CD4-positive, CD25-positive, alpha-beta regulatory T cell (primary cell): ENCODE measurements at regions not wholly inside any gene's neighbourhood (a gene's known extent, or its start where the extent isn't known, plus 50 kb on each side); places are given as distances from the start of the nearest gene placed in this dataset.

Experiments used
- ATAC-seq, 2 donors: fragments of 150-1000 bp; cut with Tn5 transposase; one replicate each; pipeline ENCODE4 v1.10.0; 2021; ENCODE audit warnings: low read depth in 2 of 2, moderate number of reproducible peaks in 2 of 2, moderate library complexity in 1 of 2
- DNase-seq, 3 donors: peaks; one replicate each; pipeline versions ENCODE4 v3.0.0 to v3.0.0-alpha.2; 2012 to 2022; ENCODE audit warnings: mixed read lengths in 1 of 3
- H3K27ac ChIP-seq: one replicate; pipeline ENCODE4 v1.7.0; 2013; ENCODE audit warnings: mild to moderate bottlenecking, low read length; ENCODE audit not compliant: insufficient read depth, poor library complexity, severe bottlenecking
- H3K27me3 ChIP-seq: one replicate; pipeline ENCODE4 v1.7.0; 2013; ENCODE audit warnings: low read length; ENCODE audit not compliant: control insufficient read depth, insufficient read depth
- H3K36me3 ChIP-seq: one replicate; pipeline ENCODE4 v1.7.0; 2013; ENCODE audit warnings: mild to moderate bottlenecking, low read length, moderate library complexity; ENCODE audit not compliant: control insufficient read depth, insufficient read depth
- H3K4me1 ChIP-seq: 2 replicates; pipeline ENCODE4 v1.7.0; 2013; ENCODE audit warnings: mild to moderate bottlenecking, low read length; ENCODE audit not compliant: insufficient read depth, control insufficient read depth, poor library complexity, severe bottlenecking
- H3K4me3 ChIP-seq: one replicate; pipeline ENCODE4 v1.7.0; 2013; ENCODE audit warnings: low read depth, mild to moderate bottlenecking, low read length, moderate library complexity
- H3K9me3 ChIP-seq, 2 experiments: 1 replicate in 1 of 2; 2 replicates in 1 of 2; pipeline ENCODE4 v1.7.0; 2013; ENCODE audit warnings: low read length in 2 of 2, mild to moderate bottlenecking in 1 of 2, moderate library complexity in 1 of 2; ENCODE audit not compliant: control insufficient read depth in 2 of 2
- H3K27ac Mint-ChIP-seq, 3 donors: one replicate each; pipeline ENCODE4 v1.8.0; 2020 to 2022; ENCODE audit warnings: mild to moderate bottlenecking in 3 of 3, mixed read lengths in 3 of 3, moderate library complexity in 2 of 3
- H3K27me3 Mint-ChIP-seq: one replicate; pipeline ENCODE4 v1.8.0; 2022; ENCODE audit warnings: mild to moderate bottlenecking, mixed read lengths
- H3K36me3 Mint-ChIP-seq: one replicate; pipeline ENCODE4 v1.8.0; 2020; ENCODE audit warnings: mixed read lengths
- H3K4me1 Mint-ChIP-seq, 4 donors: one replicate each; pipeline ENCODE4 v1.8.0; 2020 to 2022; ENCODE audit warnings: mixed read lengths in 4 of 4, mild to moderate bottlenecking in 1 of 4
- H3K4me3 Mint-ChIP-seq, 4 donors: one replicate each; pipeline ENCODE4 v1.8.0; 2020 to 2022; ENCODE audit warnings: mild to moderate bottlenecking in 4 of 4, mixed read lengths in 4 of 4, moderate library complexity in 3 of 4
- H3K9me3 Mint-ChIP-seq, 7 donors: one replicate each; pipeline ENCODE4 v1.8.0; 2020 to 2022; ENCODE audit warnings: mixed read lengths in 7 of 7, mild to moderate bottlenecking in 3 of 7, moderate library complexity in 2 of 7

DNA sequence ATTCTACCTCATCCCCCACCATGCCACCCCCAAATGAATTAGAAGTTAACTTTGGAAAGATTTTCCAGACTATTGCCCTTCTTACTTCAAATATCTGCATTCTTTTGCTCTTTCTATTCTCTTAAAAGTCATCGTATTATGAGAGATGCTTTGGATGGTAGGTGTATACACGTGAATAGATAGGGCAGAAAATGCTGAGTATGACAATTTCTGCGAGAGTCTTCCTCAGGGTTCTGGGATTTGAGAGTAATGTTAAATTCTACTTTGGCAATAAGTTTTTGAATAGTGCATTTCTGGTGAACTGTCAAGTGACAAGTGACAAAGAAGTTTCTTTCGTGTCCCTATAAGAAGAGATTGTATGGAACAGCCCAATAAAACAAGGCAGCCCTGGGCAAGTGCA lies 137.6 kb upstream of the DSEL start:
- H3K27me3 ChIP-seq = no peaks in the 10 kb centered on the region
- no peak overlapping the region for H3K27ac Mint-ChIP-seq
- no peak for DNase-seq
- no peaks in the 10 kb centered on the region for H3K9me3 ChIP-seq
- H3K36me3 ChIP-seq = no peaks in the 10 kb centered on the region
- H3K27ac ChIP-seq = no peak overlapping the region
- H3K27me3 Mint-ChIP-seq = no peaks in the 10 kb centered on the region
- no peaks in the 10 kb centered on the region for H3K4me1 ChIP-seq
- no peaks in the 10 kb centered on the region for H3K4me1 Mint-ChIP-seq
- ATAC-seq = no peak
- H3K4me3 Mint-ChIP-seq = no peak overlapping the region
- peaks cover 0 to 7% (median 0%) of the 10 kb centered on the region in 7 donors for H3K9me3 Mint-ChIP-seq
- H3K4me3 ChIP-seq = no peak overlapping the region
- no peaks in the 10 kb centered on the region for H3K36me3 Mint-ChIP-seq

DNA sequence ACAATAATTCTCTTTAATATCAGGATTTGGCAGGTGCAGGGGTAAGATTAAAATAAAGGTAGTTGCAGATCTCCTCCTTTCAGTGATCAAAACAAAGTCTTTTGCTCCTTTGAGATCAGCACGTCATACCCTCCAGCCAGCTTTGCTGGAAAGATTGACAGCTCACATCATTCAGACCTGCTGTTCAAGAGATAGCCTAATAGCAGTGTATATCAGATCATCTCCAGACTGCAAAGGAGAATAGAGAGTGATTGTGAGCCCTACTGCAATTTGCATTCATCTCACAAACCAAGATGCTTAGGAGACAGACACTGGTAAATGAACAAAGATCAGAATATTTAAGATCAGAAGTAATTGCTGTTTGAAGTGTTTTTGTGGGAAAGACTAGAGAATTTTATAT lies 135.8 kb upstream of the DSEL start:
- no peak overlapping the region for H3K27ac ChIP-seq
- H3K4me3 ChIP-seq = no peak overlapping the region
- DNase-seq = no peak
- Mint-ChIP-seq H3K36me3 (no peaks in the 10 kb centered on the region), H3K4me3 (no peak overlapping the region), H3K27me3 (no peaks in the 10 kb centered on the region), H3K27ac (no peak overlapping the region), H3K9me3 (peaks cover 0 to 6% (median 0%) of the 10 kb centered on the region in 7 donors), H3K4me1 (no peaks in the 10 kb centered on the region)
- no peaks in the 10 kb centered on the region for H3K27me3 ChIP-seq
- H3K9me3 ChIP-seq = no peaks in the 10 kb centered on the region
- no peaks in the 10 kb centered on the region for H3K36me3 ChIP-seq
- H3K4me1 ChIP-seq = no peaks in the 10 kb centered on the region
- ATAC-seq = no peak

DNA sequence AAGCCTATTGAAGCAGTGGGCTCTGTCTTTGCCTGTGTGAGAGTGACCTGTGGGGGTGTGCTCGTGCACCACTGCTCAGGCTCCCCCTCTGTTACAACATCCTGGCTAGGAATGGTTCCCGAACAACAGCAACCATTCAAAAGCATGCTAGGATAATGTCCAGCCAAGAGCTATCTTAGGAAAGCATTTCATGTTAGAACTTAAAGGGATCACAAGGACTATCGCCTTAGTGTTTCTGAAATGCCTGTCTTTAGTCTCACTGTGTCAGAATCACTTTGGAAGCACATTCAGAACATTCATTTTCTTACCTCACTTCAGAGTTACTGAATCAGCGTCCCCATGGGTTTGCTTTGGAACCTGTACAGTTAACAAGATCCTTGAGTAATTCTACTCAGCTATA lies 134.9 kb upstream of the DSEL start:
- peaks cover 0 to 6% (median 0%) of the 10 kb centered on the region in 7 donors for H3K9me3 Mint-ChIP-seq
- no peaks in the 10 kb centered on the region for H3K4me1 Mint-ChIP-seq
- H3K36me3 Mint-ChIP-seq = no peaks in the 10 kb centered on the region
- ATAC-seq = no peak
- no peak for DNase-seq
- no peaks in the 10 kb centered on the region for H3K36me3 ChIP-seq
- no peaks in the 10 kb centered on the region for H3K27me3 ChIP-seq
- H3K9me3 ChIP-seq = no peaks in the 10 kb centered on the region
- H3K4me1 ChIP-seq = no peaks in the 10 kb centered on the region
- no peak overlapping the region for H3K27ac Mint-ChIP-seq
- H3K4me3 ChIP-seq = no peak overlapping the region
- no peak overlapping the region for H3K4me3 Mint-ChIP-seq
- no peak overlapping the region for H3K27ac ChIP-seq
- no peaks in the 10 kb centered on the region for H3K27me3 Mint-ChIP-seq

DNA sequence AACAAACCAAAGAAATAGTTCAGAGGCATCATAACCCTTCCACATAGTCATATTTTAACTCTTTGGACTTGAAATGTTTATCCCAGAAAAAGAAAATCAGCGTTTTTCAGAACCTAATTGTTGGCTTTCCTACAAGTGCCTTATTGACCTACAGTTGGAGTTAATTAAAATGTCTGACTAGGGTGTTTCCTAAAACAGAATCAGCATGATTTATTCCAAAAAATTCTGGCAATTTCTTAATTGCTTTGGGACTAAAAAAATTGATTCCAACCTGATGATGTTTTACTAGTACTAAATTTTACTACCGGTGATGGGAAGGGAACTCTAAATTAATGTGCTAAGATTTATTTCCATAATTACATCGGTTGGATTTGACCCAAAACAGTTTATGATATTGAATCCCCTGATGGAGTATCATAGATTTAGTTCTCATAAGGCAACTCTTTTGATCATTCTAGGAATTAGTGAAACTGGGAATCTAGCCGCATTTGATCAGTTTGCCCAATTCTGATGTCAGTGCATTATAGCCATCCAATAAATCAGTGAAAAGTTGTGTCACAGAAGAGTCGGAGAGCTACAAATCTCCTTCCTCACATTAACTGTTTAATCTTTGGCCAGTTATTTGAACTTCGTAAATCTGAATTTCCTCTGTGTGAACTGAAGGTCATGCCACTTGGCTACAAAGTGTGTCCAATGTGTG lies 134.3 kb upstream of the DSEL start:
- peaks cover 0 to 6% (median 0%) of the 10 kb centered on the region in 7 donors for H3K9me3 Mint-ChIP-seq
- Histone ChIP-seq H3K4me1 (no peaks in the 10 kb centered on the region), H3K9me3 (no peaks in the 10 kb centered on the region), H3K27ac (no peak overlapping the region), H3K4me3 (no peak overlapping the region), H3K36me3 (no peaks in the 10 kb centered on the region), H3K27me3 (no peaks in the 10 kb centered on the region)
- no peaks in the 10 kb centered on the region for H3K27me3 Mint-ChIP-seq
- H3K4me3 Mint-ChIP-seq = no peak overlapping the region
- no peak for ATAC-seq
- H3K4me1 Mint-ChIP-seq = no peaks in the 10 kb centered on the region
- no peak overlapping the region for H3K27ac Mint-ChIP-seq
- no peaks in the 10 kb centered on the region for H3K36me3 Mint-ChIP-seq
- no peak for DNase-seq

GRCh38 chr18:67646890-67647289 lies 130.4 kb upstream of the DSEL start:
- no peaks in the 10 kb centered on the region for H3K27me3 Mint-ChIP-seq
- no peaks in the 10 kb centered on the region for H3K27me3 ChIP-seq
- peaks cover 0 to 10% (median 0%) of the 10 kb centered on the region in 7 donors for H3K9me3 Mint-ChIP-seq
- ATAC-seq = no peak
- no peaks in the 10 kb centered on the region for H3K4me1 Mint-ChIP-seq
- no peaks in the 10 kb centered on the region for H3K9me3 ChIP-seq
- H3K27ac ChIP-seq = no peak overlapping the region
- H3K4me3 Mint-ChIP-seq = no peak overlapping the region
- H3K36me3 Mint-ChIP-seq = no peaks in the 10 kb centered on the region
- H3K4me1 ChIP-seq = no peaks in the 10 kb centered on the region
- no peak overlapping the region for H3K27ac Mint-ChIP-seq
- no peak overlapping the region for H3K4me3 ChIP-seq
- no peaks in the 10 kb centered on the region for H3K36me3 ChIP-seq
- DNase-seq = no peak

DNA sequence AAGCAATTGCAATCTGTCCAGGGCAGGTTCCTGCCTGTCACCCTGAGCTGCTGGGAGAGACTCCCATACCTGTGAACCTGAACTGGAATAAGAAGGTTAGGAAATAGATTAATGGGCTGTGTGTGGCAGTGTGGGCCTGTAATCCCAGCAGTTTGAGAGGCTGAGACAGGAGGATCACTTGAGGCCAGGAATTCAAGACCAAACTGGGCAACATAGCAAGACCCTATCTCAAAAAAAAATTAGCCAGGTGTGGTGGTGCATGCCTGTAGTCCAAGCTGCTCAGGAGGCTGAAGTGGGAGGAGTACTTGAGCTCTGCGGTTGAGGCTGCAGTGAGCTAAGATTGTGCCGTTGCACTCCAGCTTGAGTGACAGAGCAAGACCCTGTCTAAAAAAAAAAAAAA lies 127.7 kb upstream of the DSEL start:
- Histone ChIP-seq H3K36me3 (no peaks in the 10 kb centered on the region), H3K27me3 (no peaks in the 10 kb centered on the region), H3K9me3 (no peaks in the 10 kb centered on the region), H3K4me3 (no peak overlapping the region), H3K27ac (no peak overlapping the region), H3K4me1 (no peaks in the 10 kb centered on the region)
- peaks cover 0 to 9% (median 0%) of the 10 kb centered on the region in 7 donors for H3K9me3 Mint-ChIP-seq
- no peaks in the 10 kb centered on the region for H3K27me3 Mint-ChIP-seq
- no peak overlapping the region for H3K4me3 Mint-ChIP-seq
- no peak overlapping the region for H3K27ac Mint-ChIP-seq
- H3K36me3 Mint-ChIP-seq = no peaks in the 10 kb centered on the region
- no peak for ATAC-seq
- no peak for DNase-seq
- no peaks in the 10 kb centered on the region for H3K4me1 Mint-ChIP-seq

DNA sequence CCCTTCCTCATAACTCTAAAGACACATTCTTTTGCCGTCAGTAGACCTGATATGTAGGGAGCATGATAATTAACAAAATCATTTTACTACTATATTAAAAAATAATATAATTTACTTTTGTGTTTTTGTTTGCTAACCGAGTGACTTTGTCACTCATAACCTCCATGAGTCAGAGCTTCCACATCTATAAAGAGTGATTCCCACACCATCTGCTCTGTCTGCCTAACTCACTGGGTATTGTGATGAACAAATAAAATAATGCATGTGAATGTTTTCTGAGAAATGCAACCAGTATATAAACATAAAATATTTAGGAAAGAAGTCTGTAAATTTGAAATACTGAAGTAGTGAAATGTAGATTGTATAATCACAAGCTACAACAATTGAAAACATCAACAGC lies 123.4 kb upstream of the DSEL start:
- Mint-ChIP-seq H3K36me3 (no peaks in the 10 kb centered on the region), H3K27me3 (no peaks in the 10 kb centered on the region)

DNA sequence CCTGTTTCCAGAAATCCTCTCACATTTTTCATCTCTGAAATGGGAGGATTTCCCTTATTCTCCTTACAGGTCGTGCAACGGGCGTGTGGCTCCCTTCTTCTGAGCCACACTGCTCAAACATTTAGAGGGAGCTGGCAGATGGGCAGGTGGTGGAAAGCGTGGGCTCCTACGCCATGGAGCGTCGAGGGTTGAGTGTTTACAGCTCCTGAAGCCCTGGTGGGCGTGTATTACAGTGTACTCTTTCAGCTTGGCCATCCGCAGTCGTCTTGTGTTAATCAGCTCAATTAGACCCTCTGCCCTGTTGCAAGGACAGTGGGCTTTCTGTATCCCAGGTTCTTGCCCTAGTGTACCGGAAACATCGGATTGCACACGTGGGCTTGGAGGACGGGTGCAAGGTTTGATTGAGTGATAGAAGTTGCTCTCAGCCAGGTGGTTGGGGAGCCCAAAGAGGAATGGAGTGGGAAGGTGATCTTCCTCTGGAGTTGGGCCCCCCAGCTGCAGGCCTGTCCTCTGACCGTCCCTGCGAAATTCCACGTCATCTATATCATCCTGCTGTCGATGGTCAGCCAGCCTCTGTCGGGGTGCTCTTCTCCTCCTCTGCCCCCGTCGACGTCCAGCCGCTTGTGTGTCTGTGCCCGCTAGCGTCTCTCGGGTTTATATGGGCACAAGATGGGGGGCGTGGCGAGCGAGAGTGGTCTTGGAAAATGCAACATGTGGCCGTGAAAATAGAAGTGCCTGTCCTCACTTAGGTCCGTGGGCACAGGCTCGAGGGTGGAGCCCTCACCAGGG lies 120.3 kb upstream of the DSEL start:
- no peak overlapping the region for H3K27ac ChIP-seq
- H3K4me3 ChIP-seq = no peak overlapping the region
- no peaks in the 10 kb centered on the region for H3K36me3 ChIP-seq
- Mint-ChIP-seq H3K36me3 (no peaks in the 10 kb centered on the region), H3K27ac (no peak overlapping the region), H3K4me3 (no peak overlapping the region), H3K4me1 (no peaks in the 10 kb centered on the region), H3K27me3 (no peaks in the 10 kb centered on the region), H3K9me3 (peaks cover 0 to 5% (median 3%) of the 10 kb centered on the region in 7 donors)
- no peaks in the 10 kb centered on the region for H3K4me1 ChIP-seq
- no peaks in the 10 kb centered on the region for H3K27me3 ChIP-seq
- no peak for DNase-seq
- ATAC-seq = no peak
- no peaks in the 10 kb centered on the region for H3K9me3 ChIP-seq

More for the DNA sequence above, 123.4 kb upstream of the DSEL start:
- no peak for ATAC-seq
- Mint-ChIP-seq H3K27ac (no peak overlapping the region), H3K4me3 (no peak overlapping the region), H3K4me1 (no peaks in the 10 kb centered on the region), H3K9me3 (peaks cover 0 to 6% (median 3%) of the 10 kb centered on the region in 7 donors)
- no peaks in the 10 kb centered on the region for H3K9me3 ChIP-seq
- no peaks in the 10 kb centered on the region for H3K27me3 ChIP-seq
- H3K4me1 ChIP-seq = no peaks in the 10 kb centered on the region
- DNase-seq = no peak
- H3K4me3 ChIP-seq = no peak overlapping the region
- no peak overlapping the region for H3K27ac ChIP-seq
- no peaks in the 10 kb centered on the region for H3K36me3 ChIP-seq
